ENCODE measurements at regions not wholly inside any gene's neighbourhood (a gene's known extent, or its start where the extent isn't known, plus 50 kb on each side); places are given as distances from the start of the nearest gene placed in this dataset.

DNA sequence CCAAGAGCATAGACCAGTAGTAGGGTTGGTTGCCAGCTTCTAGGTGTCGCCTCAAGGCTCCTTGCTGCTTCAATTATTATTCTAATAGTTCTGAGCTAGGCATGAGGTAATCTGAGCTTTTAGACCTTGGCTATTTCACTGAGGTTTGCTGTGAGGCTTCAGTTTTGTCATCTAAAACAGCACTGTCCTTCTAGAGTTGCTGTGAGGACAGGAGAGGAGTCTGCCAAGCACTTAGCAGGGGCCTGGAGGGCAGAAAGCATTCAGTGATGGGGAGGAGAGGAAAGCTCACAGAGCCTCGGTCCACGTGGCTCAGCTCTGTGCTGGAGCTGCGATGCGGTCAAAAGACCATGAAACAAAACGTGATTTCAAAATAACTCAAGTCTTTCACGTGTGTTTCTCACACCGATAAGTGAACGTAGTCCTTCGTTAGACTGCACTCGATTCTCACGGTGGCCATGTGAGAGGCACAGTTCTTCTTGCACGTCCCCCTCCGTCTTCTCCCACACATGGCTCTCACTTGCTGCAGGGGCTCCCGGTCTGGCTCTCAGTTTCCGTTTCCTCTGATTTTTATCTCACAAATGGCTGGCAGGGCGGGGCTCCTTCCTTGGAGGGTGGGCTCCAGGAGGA, 113.7 kb downstream of the B3GNT2 start:
- Mint-ChIP-seq H3K9me3 (no peaks in the 10 kb centered on the region), H3K27me3 (ENCODE audit: low read depth) (no peaks in the 10 kb centered on the region)
- DNase-seq, result peak; percentile 34 to 53

DNA sequence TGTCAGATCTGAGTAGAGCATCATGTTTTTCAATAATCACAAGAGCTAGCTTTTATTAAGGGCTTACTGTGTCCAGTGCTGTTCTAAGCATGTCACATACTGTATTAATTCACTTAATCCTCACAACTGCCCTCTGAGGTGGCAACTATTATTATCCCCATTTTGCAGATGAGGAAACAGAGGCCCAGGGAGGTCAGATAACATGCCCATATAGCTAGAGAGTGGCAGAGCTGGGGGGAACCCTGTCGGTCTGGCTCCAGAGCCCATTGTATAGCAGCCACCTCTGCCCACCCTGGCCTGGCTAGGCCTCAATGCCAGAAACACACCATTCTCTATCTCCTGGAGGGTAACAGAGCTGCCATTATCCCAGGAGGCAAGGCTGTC, 113.2 kb downstream of the B3GNT2 start:
- H3K27me3 Mint-ChIP-seq (ENCODE audit: low read depth), result no peaks in the 10 kb centered on the region
- ATAC-seq (replicated peaks in 1 of 2), result no peak
- peaks cover 85% of the 10 kb centered on the region for H3K4me1 Mint-ChIP-seq (ENCODE audit: low read depth)
- H3K27ac Mint-ChIP-seq, result no peak overlapping the region
- H3K9me3 Mint-ChIP-seq, result no peaks in the 10 kb centered on the region
- no peak overlapping the region for H3K4me3 Mint-ChIP-seq
- no peak for DNase-seq
- H3K36me3 Mint-ChIP-seq (ENCODE audit: insufficient read depth in 2 of 2), result peaks cover 0 to 2% of the 10 kb centered on the region in 2 donors

More for the DNA sequence above, 113.7 kb downstream of the B3GNT2 start:
- peak; percentile 12 to 31 for ATAC-seq (replicated peaks in 1 of 2)
- peaks cover 85% of the 10 kb centered on the region for H3K4me1 Mint-ChIP-seq (ENCODE audit: low read depth)
- H3K36me3 Mint-ChIP-seq (ENCODE audit: insufficient read depth in 2 of 2), result peaks cover 0 to 2% of the 10 kb centered on the region in 2 donors
- peak overlapping the region; percentile 11 for H3K27ac Mint-ChIP-seq
- peak overlapping the region; percentile 16 to 58 for H3K4me3 Mint-ChIP-seq

DNA sequence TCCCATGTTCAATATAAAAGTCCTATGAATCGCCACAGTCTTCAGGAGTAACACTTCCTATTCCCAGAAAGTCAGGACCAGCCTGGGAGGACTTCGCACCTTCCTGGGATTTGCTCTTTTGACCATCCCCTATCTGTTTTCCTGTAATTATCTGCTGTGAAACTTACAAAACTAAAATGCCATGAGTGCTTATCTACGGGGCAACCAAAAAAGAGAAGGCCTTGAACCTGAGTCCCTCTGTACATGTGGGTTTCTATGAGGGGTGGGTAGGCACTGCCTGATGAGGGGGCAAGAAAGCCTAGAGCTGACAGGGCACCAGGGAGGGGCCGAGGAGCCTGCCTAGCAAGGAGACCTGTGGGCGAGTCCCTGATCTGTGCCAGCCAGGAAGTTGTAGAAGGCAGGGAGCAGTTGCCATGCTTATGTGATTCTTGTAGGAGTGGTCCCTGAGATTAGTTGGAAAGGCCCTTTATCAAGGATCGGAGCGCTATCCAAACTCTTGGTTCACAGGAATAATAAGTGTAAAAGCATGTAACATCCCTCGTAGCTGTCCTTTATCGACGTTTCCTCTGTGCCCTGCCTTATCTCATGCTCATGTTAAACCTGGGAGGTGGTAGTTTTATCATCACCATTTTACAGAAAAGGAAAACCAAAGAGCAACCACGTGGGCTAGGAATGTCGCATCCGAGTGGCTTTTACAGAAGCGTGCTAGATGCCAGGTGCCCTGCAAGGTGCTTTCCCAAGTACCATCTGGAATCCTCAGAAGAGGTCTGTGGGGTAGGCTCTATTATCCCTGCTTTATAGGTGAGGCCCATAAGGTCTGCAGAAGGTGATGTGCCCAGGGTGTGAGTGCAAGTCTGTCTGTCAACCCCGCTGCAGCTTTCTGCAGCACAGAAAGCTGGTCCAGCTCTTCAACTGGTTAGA, 111.8 kb downstream of the B3GNT2 start:
- ATAC-seq (replicated peaks in 1 of 2) (no peak), DNase-seq (no peak)
- H3K4me1 Mint-ChIP-seq (ENCODE audit: low read depth), result peaks cover 88% of the 10 kb centered on the region
- peaks cover 0 to 3% of the 10 kb centered on the region in 2 donors for H3K9me3 Mint-ChIP-seq
- no peaks in the 10 kb centered on the region for H3K27me3 Mint-ChIP-seq (ENCODE audit: low read depth)
- H3K27ac Mint-ChIP-seq, result no peak overlapping the region
- peak overlapping the region; percentile 35 to 75 for H3K4me3 Mint-ChIP-seq
- H3K36me3 Mint-ChIP-seq (ENCODE audit: insufficient read depth in 2 of 2), result peaks cover 0 to 8% of the 10 kb centered on the region in 2 donors

DNA sequence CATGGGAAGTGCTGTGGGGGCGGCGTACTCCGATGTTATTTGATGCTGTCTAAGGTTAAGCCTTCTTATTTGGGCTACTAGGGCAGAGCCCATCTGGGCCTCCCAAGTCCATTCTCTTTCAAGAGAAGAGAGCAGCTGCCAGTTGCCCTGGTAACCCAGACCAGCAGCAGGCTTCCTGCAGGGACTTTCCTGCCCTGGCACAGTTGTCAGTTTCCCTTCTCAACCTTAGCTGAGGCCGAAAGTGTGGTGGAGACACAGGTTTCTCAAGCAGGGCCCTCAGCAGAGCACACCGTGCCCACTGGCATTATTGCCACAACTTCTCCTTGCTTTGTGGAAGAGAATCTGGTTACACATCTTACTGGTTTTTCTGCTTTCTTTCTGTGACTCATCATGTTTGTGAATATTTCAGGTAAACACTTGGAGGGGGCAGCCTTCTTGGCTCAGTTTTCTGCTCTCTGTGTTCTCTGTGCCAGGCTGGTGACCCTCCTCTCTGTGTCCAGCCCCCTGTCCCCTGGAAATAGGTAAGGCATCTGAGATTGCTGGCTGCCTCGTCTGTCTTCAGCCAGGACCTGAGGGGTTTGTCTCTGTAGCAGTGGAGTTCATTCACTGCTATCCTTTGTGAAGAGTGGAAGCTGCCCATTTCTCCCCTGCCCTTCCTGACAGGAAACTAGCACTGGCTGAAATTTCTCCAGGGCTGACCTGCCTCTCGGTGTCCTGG, 111.0 kb downstream of the B3GNT2 start:
- ATAC-seq (replicated peaks in 1 of 2), result peak; percentile 54 to 61
- Mint-ChIP-seq H3K27me3 (ENCODE audit: low read depth) (no peaks in the 10 kb centered on the region), H3K36me3 (ENCODE audit: insufficient read depth in 2 of 2) (peaks cover 0 to 8% of the 10 kb centered on the region in 2 donors), H3K9me3 (peaks cover 0 to 3% of the 10 kb centered on the region in 2 donors), H3K4me1 (ENCODE audit: low read depth) (peaks cover 95% of the 10 kb centered on the region), H3K4me3 (peak overlapping the region; percentile 71 to 75), H3K27ac (peak overlapping the region; percentile 29)
- DNase-seq, result peak; percentile 64 to 81

DNA sequence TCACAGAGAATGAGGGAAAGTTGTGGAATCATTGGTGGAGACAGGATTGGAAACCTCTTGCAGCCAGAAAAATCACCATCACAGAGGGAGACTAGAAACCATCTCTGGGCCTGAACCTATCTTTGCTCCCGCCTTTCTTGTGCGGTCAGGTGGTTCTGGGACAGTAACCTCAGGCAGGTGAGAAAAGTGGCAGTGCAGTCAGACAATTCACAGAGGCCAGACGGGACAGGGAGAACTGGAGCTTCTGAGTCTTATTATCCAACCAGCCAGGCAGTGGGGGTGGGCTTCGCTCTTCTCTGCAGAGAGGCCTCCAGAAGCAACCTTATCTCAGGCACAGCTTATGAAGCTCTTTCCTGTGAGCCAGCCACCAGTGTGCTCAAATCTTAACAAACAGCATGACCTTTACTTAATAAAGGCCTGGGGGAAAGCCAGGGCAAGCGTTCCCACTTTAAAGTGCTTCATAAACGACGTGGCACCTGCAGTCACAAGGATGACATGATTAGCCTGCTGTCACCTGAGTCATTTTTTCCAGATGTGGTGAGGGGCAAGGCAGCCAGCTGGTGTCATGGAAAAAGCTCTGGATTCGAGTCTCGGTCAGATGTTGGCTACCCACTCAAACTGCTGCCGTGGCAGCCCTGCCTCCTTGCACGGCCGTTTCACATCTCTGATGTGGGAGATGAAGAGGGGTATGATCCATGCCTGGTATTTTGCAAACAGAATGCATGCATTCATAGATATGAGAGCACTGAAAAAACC, 109.7 kb downstream of the B3GNT2 start:
- H3K4me1 Mint-ChIP-seq (ENCODE audit: low read depth), result peaks cover 93% of the 10 kb centered on the region
- H3K9me3 Mint-ChIP-seq, result peaks cover 0 to 3% of the 10 kb centered on the region in 2 donors
- peaks cover 0 to 8% of the 10 kb centered on the region in 2 donors for H3K36me3 Mint-ChIP-seq (ENCODE audit: insufficient read depth in 2 of 2)
- peak overlapping the region; percentile 78 to 79 for H3K4me3 Mint-ChIP-seq
- peak overlapping the region; percentile 85 for H3K27ac Mint-ChIP-seq
- no peaks in the 10 kb centered on the region for H3K27me3 Mint-ChIP-seq (ENCODE audit: low read depth)
- ATAC-seq (replicated peaks in 1 of 2) (peak; percentile 59 to 69), DNase-seq (peak; percentile 76 to 87)

DNA sequence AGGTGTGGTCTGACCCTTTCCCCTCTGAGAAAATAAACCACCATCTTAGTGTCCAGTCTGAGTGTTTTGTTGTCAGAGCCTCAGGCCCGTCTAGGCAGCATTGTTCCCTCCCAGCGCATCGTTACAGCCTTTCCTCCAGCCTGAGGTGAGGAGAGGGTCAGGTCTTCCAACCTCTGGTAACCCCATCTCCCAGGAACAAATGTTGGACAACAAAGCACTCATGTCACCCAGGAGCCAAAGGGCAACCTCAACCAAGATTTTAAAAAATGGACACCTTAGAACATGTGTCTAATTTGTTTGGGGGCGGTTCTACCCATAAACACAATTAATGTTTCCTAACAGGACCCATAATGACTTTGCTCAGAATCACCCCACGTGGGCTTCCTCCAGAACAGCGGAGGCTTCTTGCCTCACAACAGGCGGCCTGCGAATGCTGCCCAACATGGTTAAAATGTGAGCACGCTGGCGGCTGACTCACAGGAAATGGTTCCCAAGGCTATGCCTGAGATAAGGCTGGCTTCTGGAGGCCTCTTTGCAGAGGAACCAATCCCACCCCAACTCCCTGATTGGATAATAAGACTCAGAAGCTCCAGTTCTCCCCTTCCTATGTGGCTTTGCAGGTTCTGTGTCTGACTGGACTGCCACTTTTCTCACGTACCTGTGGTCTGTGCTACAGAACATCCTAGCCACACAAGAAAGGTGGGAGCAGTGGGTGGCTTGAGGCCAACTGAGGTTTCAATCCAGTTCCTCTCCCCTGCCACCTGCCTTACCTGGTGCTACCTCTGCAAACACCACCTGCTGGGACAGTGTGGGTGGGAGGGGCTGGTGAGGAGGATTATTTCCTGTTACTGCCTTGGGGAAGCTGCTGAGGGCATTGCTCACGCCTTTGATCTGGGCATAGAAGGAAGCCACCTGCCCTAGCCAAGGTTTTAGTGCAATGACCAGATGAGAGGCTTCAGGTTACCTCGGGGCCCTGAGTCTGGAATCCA, 108.8 kb downstream of the B3GNT2 start:
- Mint-ChIP-seq H3K4me3 (peak overlapping the region; percentile 78 to 79), H3K9me3 (peaks cover 0 to 3% of the 10 kb centered on the region in 2 donors), H3K27ac (peak overlapping the region; percentile 90), H3K27me3 (ENCODE audit: low read depth) (no peaks in the 10 kb centered on the region), H3K4me1 (ENCODE audit: low read depth) (peaks cover 87% of the 10 kb centered on the region), H3K36me3 (ENCODE audit: insufficient read depth in 2 of 2) (peaks cover 0 to 8% of the 10 kb centered on the region in 2 donors)
- peak; percentile 66 to 81 for DNase-seq
- peak; percentile 40 to 41 for ATAC-seq (replicated peaks in 1 of 2)

DNA sequence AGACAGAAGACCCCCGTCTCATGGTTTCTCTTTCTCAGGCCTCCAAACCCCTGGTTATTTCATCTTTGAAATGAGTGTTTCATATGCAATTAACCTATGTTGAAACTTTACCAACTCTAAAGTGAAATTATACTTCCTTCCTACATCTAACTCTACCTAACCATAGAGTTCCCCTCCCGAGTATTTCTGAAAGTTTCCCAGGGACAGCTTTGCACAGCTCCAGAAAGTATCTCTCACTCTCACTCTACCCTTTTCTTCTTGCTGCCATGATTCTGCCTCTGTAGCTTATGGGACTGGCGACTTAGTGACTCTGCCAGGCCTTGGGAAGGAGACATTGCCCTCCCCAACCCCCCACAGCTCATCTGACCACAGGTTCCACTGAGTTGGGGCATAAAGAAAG, 107.9 kb downstream of the B3GNT2 start:
- Mint-ChIP-seq H3K27ac (peak overlapping the region; percentile 47), H3K9me3 (peaks cover 0 to 3% of the 10 kb centered on the region in 2 donors), H3K4me1 (ENCODE audit: low read depth) (peaks cover 81% of the 10 kb centered on the region), H3K36me3 (ENCODE audit: insufficient read depth in 2 of 2) (peaks cover 0 to 8% of the 10 kb centered on the region in 2 donors), H3K27me3 (ENCODE audit: low read depth) (no peaks in the 10 kb centered on the region), H3K4me3 (peak overlapping the region; percentile 78 to 79)
- ATAC-seq (replicated peaks in 1 of 2) (no peak), DNase-seq (no peak)

DNA sequence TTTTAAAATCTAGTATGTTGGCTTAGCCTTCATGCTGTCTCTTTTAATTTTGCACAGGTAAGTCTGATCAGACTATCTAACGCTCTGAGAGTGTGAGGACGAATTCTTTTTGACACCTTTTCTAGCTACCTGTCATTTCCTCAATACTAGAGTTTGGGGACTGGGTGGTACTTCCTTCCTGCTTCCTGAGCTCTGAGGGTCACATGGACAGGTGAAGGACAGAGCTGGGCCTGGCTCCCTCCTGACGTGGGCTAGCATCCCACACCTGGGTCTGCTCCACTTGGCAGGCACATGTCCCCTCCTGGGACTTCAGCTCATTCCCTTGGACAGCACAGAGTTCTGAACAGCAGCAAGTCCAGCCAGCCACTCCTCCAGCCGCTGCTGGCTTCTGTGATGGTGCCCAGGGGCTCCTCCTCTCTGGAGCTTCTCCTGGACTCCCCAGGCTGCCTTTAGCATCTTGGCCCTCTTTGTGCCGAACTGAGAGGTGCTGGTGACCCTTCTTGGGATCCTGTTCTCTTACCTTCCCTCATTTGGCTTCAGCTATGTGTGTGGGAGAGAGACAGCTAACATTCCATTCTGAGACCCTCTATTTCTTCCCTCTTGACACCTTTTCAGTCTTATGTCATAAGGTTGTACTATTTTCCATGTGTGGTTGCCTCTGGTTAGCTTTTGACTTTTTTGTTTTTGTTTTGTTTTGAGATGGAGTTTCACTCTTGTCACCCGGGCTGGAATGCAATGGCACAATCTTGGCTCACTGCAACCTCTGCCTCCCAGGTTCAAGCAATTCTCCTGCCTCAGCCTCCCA, 106.9 kb downstream of the B3GNT2 start:
- DNase-seq, result no peak

DNA sequence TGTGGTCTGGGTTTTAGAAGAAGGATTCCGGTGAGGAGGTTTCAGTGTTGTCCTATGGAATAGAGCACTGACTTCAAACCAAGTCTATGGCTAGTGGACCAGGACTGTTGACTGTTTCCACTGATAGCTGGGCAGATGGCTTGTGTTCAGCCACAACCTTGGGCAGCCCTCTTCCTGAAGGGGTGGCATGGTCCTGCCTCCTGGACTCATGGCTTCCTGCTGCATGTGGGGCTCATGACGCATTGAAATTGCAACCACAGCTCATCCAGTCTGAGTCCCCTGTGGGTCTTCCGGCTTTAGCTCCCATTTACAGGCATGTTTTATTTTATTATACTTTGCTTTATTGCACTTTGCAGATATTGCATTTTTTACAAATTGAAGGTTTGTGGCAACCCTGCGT, 105.0 kb downstream of the B3GNT2 start:
- ATAC-seq (replicated peaks in 1 of 2) (no peak), DNase-seq (no peak)
- H3K27ac Mint-ChIP-seq, result no peak overlapping the region
- H3K4me3 Mint-ChIP-seq, result no peak overlapping the region
- H3K4me1 Mint-ChIP-seq (ENCODE audit: low read depth), result peaks cover 53% of the 10 kb centered on the region
- H3K36me3 Mint-ChIP-seq (ENCODE audit: insufficient read depth in 2 of 2), result peaks cover 0 to 8% of the 10 kb centered on the region in 2 donors
- H3K27me3 Mint-ChIP-seq (ENCODE audit: low read depth), result no peaks in the 10 kb centered on the region
- peaks cover 0 to 3% of the 10 kb centered on the region in 2 donors for H3K9me3 Mint-ChIP-seq

More for the DNA sequence above, 106.9 kb downstream of the B3GNT2 start:
- H3K4me1 Mint-ChIP-seq (ENCODE audit: low read depth), result peaks cover 72% of the 10 kb centered on the region
- H3K9me3 Mint-ChIP-seq, result peaks cover 0 to 3% of the 10 kb centered on the region in 2 donors
- no peak for ATAC-seq (replicated peaks in 1 of 2)
- H3K36me3 Mint-ChIP-seq (ENCODE audit: insufficient read depth in 2 of 2), result peaks cover 0 to 8% of the 10 kb centered on the region in 2 donors
- peak overlapping the region; percentile 47 for H3K27ac Mint-ChIP-seq
- peak overlapping the region; percentile 78 to 79 for H3K4me3 Mint-ChIP-seq
- no peaks in the 10 kb centered on the region for H3K27me3 Mint-ChIP-seq (ENCODE audit: low read depth)

DNA sequence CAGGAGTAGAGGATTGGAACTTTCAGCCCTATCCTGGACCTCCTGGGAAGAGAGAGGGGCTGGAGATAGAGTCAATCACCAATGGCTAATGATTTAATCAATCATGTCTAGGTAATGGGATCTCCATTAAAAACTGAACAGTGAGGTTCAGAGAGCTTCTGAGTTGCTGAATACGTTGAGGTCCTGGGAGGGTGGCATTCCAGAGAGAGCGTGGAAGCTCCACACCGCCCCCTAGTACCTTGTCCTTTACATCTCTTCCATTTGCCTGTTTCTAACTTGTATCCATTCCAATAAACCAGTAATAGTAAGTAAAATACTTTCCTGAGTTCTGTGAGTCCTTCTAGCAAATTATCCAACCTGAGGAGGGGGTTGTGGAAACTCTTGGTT, 101.7 kb downstream of the B3GNT2 start:
- Mint-ChIP-seq H3K4me3 (no peak overlapping the region), H3K9me3 (no peaks in the 10 kb centered on the region), H3K27ac (no peak overlapping the region), H3K27me3 (ENCODE audit: low read depth) (no peaks in the 10 kb centered on the region), H3K36me3 (ENCODE audit: insufficient read depth in 2 of 2) (no peaks in the 10 kb centered on the region), H3K4me1 (ENCODE audit: low read depth) (peaks cover 20% of the 10 kb centered on the region)
- no peak for DNase-seq
- no peak for ATAC-seq (replicated peaks in 1 of 2)

All from activated T-cell treated with anti-CD3 and anti-CD28 coated beads, Interleukin-2, amount 50 U/mL, for 72 hours (primary cell).